Effector memory CD4-positive, alpha-beta T cell (primary cell): ENCODE measurements at regions not wholly inside any gene's neighbourhood (a gene's known extent, or its start where the extent isn't known, plus 50 kb on each side); places are given as distances from the start of the nearest gene placed in this dataset.

Experiments used
- DNase-seq, 3 donors: peaks; one replicate each; pipeline ENCODE4 v3.0.0-alpha.2; 2020
- H3K27ac ChIP-seq: 2 replicates; pipeline ENCODE4 v1.7.0; 2013; ENCODE audit warnings: mild to moderate bottlenecking, low read length, moderate library complexity; ENCODE audit not compliant: insufficient read depth, poor library complexity, severe bottlenecking
- H3K27me3 ChIP-seq: replicated peaks from 2 replicates; pipeline ENCODE4 v1.7.0; 2013; ENCODE audit warnings: mild to moderate bottlenecking, low read length; ENCODE audit not compliant: insufficient read depth, control insufficient read depth, poor library complexity, severe bottlenecking
- H3K36me3 ChIP-seq: 2 replicates; pipeline ENCODE4 v1.7.0; 2013; ENCODE audit warnings: mild to moderate bottlenecking, low read length, moderate library complexity; ENCODE audit not compliant: control insufficient read depth, insufficient read depth
- H3K4me1 ChIP-seq: 2 replicates; pipeline ENCODE4 v1.7.0; 2013; ENCODE audit warnings: low read length, mild to moderate bottlenecking; ENCODE audit not compliant: control insufficient read depth, insufficient read depth, poor library complexity, severe bottlenecking
- H3K4me3 ChIP-seq: 2 replicates; pipeline ENCODE4 v1.7.0; 2013; ENCODE audit warnings: low read length, low read depth, mild to moderate bottlenecking; ENCODE audit not compliant: insufficient read depth, poor library complexity, severe bottlenecking
- H3K9me3 ChIP-seq: 2 replicates; pipeline ENCODE4 v1.7.0; 2013; ENCODE audit warnings: mild to moderate bottlenecking, low read length, moderate library complexity; ENCODE audit not compliant: control insufficient read depth

- no peak for DNase-seq
- H3K27ac ChIP-seq = no peak overlapping the region
- H3K9me3 ChIP-seq = no peaks in the 10 kb centered on the region
- H3K27me3 ChIP-seq = no peaks in the 10 kb centered on the region
- H3K4me1 ChIP-seq = no peaks in the 10 kb centered on the region
- H3K4me3 ChIP-seq = no peak overlapping the region
- H3K36me3 ChIP-seq = no peaks in the 10 kb centered on the region
Observed at GRCh38 chr3:115523458-115523857, 99.9 kb upstream of the GAP43 start.

GRCh38 chr3:115524549-115524948 is 98.8 kb upstream of the GAP43 start:
- H3K36me3 ChIP-seq = no peaks in the 10 kb centered on the region
- no peaks in the 10 kb centered on the region for H3K4me1 ChIP-seq
- DNase-seq = no peak
- H3K27ac ChIP-seq = no peak overlapping the region
- no peaks in the 10 kb centered on the region for H3K27me3 ChIP-seq
- H3K4me3 ChIP-seq = no peak overlapping the region
- H3K9me3 ChIP-seq = no peaks in the 10 kb centered on the region

- Histone ChIP-seq H3K4me1 (no peaks in the 10 kb centered on the region), H3K36me3 (no peaks in the 10 kb centered on the region), H3K27ac (no peak overlapping the region), H3K4me3 (no peak overlapping the region), H3K9me3 (no peaks in the 10 kb centered on the region), H3K27me3 (no peaks in the 10 kb centered on the region)
- no peak for DNase-seq
Observed at GRCh38 chr3:115525731-115526130, 97.6 kb upstream of the GAP43 start.

GRCh38 chr3:115533218-115533617 is 90.1 kb upstream of the GAP43 start:
- H3K36me3 ChIP-seq = no peaks in the 10 kb centered on the region
- DNase-seq = no peak
- no peaks in the 10 kb centered on the region for H3K9me3 ChIP-seq
- no peaks in the 10 kb centered on the region for H3K27me3 ChIP-seq
- H3K27ac ChIP-seq = no peak overlapping the region
- no peaks in the 10 kb centered on the region for H3K4me1 ChIP-seq
- no peak overlapping the region for H3K4me3 ChIP-seq

- Histone ChIP-seq H3K36me3 (no peaks in the 10 kb centered on the region), H3K4me3 (no peak overlapping the region), H3K4me1 (no peaks in the 10 kb centered on the region), H3K27me3 (no peaks in the 10 kb centered on the region), H3K27ac (no peak overlapping the region), H3K9me3 (no peaks in the 10 kb centered on the region)
- DNase-seq = no peak
Observed at GRCh38 chr3:115536171-115536570, 87.1 kb upstream of the GAP43 start.

GRCh38 chr3:115537669-115538068 is 85.6 kb upstream of the GAP43 start:
- Histone ChIP-seq H3K4me1 (no peaks in the 10 kb centered on the region), H3K27me3 (no peaks in the 10 kb centered on the region), H3K4me3 (no peak overlapping the region), H3K9me3 (no peaks in the 10 kb centered on the region), H3K36me3 (no peaks in the 10 kb centered on the region), H3K27ac (no peak overlapping the region)
- DNase-seq = no peak

GRCh38 chr3:115547207-115547606 is 76.1 kb upstream of the GAP43 start:
- Histone ChIP-seq H3K4me1 (no peaks in the 10 kb centered on the region), H3K36me3 (no peaks in the 10 kb centered on the region), H3K4me3 (no peak overlapping the region), H3K9me3 (no peaks in the 10 kb centered on the region), H3K27ac (no peak overlapping the region), H3K27me3 (no peaks in the 10 kb centered on the region)
- DNase-seq = no peak

- Histone ChIP-seq H3K9me3 (no peaks in the 10 kb centered on the region), H3K27ac (no peak overlapping the region), H3K36me3 (no peaks in the 10 kb centered on the region), H3K27me3 (no peaks in the 10 kb centered on the region), H3K4me1 (no peaks in the 10 kb centered on the region), H3K4me3 (no peak overlapping the region)
- no peak for DNase-seq
Observed at GRCh38 chr3:115548611-115549010, 74.7 kb upstream of the GAP43 start.

- Histone ChIP-seq H3K4me1 (no peaks in the 10 kb centered on the region), H3K36me3 (no peaks in the 10 kb centered on the region), H3K27ac (no peak overlapping the region), H3K27me3 (no peaks in the 10 kb centered on the region), H3K4me3 (no peak overlapping the region), H3K9me3 (no peaks in the 10 kb centered on the region)
- DNase-seq = no peak
Observed at GRCh38 chr3:115549071-115549470, 74.2 kb upstream of the GAP43 start.

GRCh38 chr3:115550285-115550761 is 73.0 kb upstream of the GAP43 start:
- Histone ChIP-seq H3K27me3 (no peaks in the 10 kb centered on the region), H3K9me3 (no peaks in the 10 kb centered on the region), H3K4me3 (no peak overlapping the region), H3K27ac (no peak overlapping the region), H3K36me3 (no peaks in the 10 kb centered on the region), H3K4me1 (no peaks in the 10 kb centered on the region)
- no peak for DNase-seq

- Histone ChIP-seq H3K27ac (no peak overlapping the region), H3K4me1 (no peaks in the 10 kb centered on the region), H3K27me3 (no peaks in the 10 kb centered on the region), H3K36me3 (no peaks in the 10 kb centered on the region), H3K4me3 (no peak overlapping the region), H3K9me3 (no peaks in the 10 kb centered on the region)
- DNase-seq = no peak
Observed at GRCh38 chr3:115551016-115551415, 72.3 kb upstream of the GAP43 start.
